ENCODE measurements at regions not wholly inside any gene's neighbourhood (a gene's known extent, or its start where the extent isn't known, plus 50 kb on each side); places are given as distances from the start of the nearest gene placed in this dataset.

- no peak for TF ChIP-seq EP300 (IDR thresholded peaks at IDR 0.05)
- no peak for TF ChIP-seq POLR2A (IDR thresholded peaks at IDR 0.05)
- TF ChIP-seq, protein P1, sequence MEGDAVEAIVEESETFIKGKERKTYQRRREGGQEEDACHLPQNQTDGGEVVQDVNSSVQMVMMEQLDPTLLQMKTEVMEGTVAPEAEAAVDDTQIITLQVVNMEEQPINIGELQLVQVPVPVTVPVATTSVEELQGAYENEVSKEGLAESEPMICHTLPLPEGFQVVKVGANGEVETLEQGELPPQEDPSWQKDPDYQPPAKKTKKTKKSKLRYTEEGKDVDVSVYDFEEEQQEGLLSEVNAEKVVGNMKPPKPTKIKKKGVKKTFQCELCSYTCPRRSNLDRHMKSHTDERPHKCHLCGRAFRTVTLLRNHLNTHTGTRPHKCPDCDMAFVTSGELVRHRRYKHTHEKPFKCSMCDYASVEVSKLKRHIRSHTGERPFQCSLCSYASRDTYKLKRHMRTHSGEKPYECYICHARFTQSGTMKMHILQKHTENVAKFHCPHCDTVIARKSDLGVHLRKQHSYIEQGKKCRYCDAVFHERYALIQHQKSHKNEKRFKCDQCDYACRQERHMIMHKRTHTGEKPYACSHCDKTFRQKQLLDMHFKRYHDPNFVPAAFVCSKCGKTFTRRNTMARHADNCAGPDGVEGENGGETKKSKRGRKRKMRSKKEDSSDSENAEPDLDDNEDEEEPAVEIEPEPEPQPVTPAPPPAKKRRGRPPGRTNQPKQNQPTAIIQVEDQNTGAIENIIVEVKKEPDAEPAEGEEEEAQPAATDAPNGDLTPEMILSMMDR (IDR thresholded peaks at IDR 0.05) = no peak
- TF ChIP-seq POLR2AphosphoS5 (IDR thresholded peaks at IDR 0.05) = no peak
Observed at GRCh38 chr11:4203603-4204360, 109.2 kb downstream of the RRM1 start.
